H9 (cell line): ENCODE measurements at regions not wholly inside any gene's neighbourhood (a gene's known extent, or its start where the extent isn't known, plus 50 kb on each side); places are given as distances from the start of the nearest gene placed in this dataset.
A peak's percentile ranks its signal among the peaks of the same experiment; 100 is the strongest.

Experiments used
- DNase-seq: peaks from one replicate; pipeline ENCODE4 v3.0.0-alpha.2; 2017
- H2AFZ ChIP-seq: one replicate; pipeline ENCODE4 v1.6.1; 2013; ENCODE audit warnings: mild to moderate bottlenecking, low read length, control low read depth, moderate library complexity
- H2AK5ac ChIP-seq: 2 replicates; pipeline ENCODE4 v1.6.1; 2013; ENCODE audit warnings: low read length, control low read depth, mixed read lengths; ENCODE audit not compliant: insufficient read length
- H2BK120ac ChIP-seq: one replicate; pipeline ENCODE4 v1.6.1; 2013; ENCODE audit warnings: low read depth, mild to moderate bottlenecking, low read length, control low read depth, inconsistent platforms; ENCODE audit not compliant: poor library complexity, severe bottlenecking
- H2BK12ac ChIP-seq: 2 replicates; pipeline ENCODE4 v1.6.1; 2013; ENCODE audit warnings: low read length, control low read depth, mixed read lengths, low read depth; ENCODE audit not compliant: insufficient read length
- H2BK15ac ChIP-seq: 2 replicates; pipeline ENCODE4 v1.6.1; 2013; ENCODE audit warnings: low read depth, low read length, control low read depth
- H2BK20ac ChIP-seq: one replicate; pipeline ENCODE4 v1.6.1; 2013; ENCODE audit warnings: low read depth, mild to moderate bottlenecking, low read length, control low read depth, inconsistent platforms; ENCODE audit not compliant: poor library complexity, severe bottlenecking
- H2BK5ac ChIP-seq: 2 replicates; pipeline ENCODE4 v1.6.1; 2013; ENCODE audit warnings: low read length, control low read depth, mixed read lengths; ENCODE audit not compliant: insufficient read length
- H3K14ac ChIP-seq: 2 replicates; pipeline ENCODE4 v1.6.1; 2013; ENCODE audit warnings: low read length, control low read depth; ENCODE audit not compliant: insufficient read depth
- H3K18ac ChIP-seq: 2 replicates; pipeline ENCODE4 v1.6.1; 2013; ENCODE audit warnings: low read depth, mild to moderate bottlenecking, mixed read lengths, low read length, control low read depth; ENCODE audit not compliant: insufficient read length
- H3K23ac ChIP-seq: 2 replicates; pipeline ENCODE4 v1.6.1; 2013; ENCODE audit warnings: low read length, control low read depth, mixed read lengths, low read depth; ENCODE audit not compliant: insufficient read length
- H3K23me2 ChIP-seq: 2 replicates; pipeline ENCODE4 v1.6.1; 2013; ENCODE audit warnings: low read depth, mild to moderate bottlenecking, mixed read lengths, low read length, control low read depth; ENCODE audit not compliant: insufficient read length, poor library complexity, severe bottlenecking
- H3K27ac ChIP-seq: 2 replicates; pipeline ENCODE4 v1.5.1; 2013; ENCODE audit warnings: low read length, control low read depth, mixed read lengths, low read depth; ENCODE audit not compliant: insufficient read length
- H3K27me3 ChIP-seq: 2 replicates; pipeline ENCODE4 v1.6.1; 2013; ENCODE audit warnings: low read length, control low read depth, inconsistent platforms; ENCODE audit not compliant: insufficient read depth
- H3K4ac ChIP-seq: 2 replicates; pipeline ENCODE4 v1.6.1; 2013; ENCODE audit warnings: low read depth, mild to moderate bottlenecking, control low read depth, inconsistent platforms, low read length, moderate library complexity
- H3K4me1 ChIP-seq: 2 replicates; pipeline ENCODE4 v1.6.1; 2013; ENCODE audit warnings: low read length, control low read depth, inconsistent platforms; ENCODE audit not compliant: insufficient read depth
- H3K4me2 ChIP-seq: 2 replicates; pipeline ENCODE4 v1.6.1; 2013; ENCODE audit warnings: low read length, control low read depth, mixed read lengths; ENCODE audit not compliant: insufficient read length, insufficient read depth
- H3K56ac ChIP-seq: 2 replicates; pipeline ENCODE4 v1.6.1; 2013; ENCODE audit warnings: low read depth, mild to moderate bottlenecking, mixed read lengths, low read length, control low read depth; ENCODE audit not compliant: insufficient read length
- H3K79me1 ChIP-seq: 2 replicates; pipeline ENCODE4 v1.6.1; 2013; ENCODE audit warnings: low read depth, mild to moderate bottlenecking, moderate library complexity, low read length, control low read depth, inconsistent platforms; ENCODE audit not compliant: insufficient read depth, poor library complexity, severe bottlenecking
- H3K79me2 ChIP-seq: 2 replicates; pipeline ENCODE4 v1.6.1; 2013; ENCODE audit warnings: low read length, control low read depth, inconsistent platforms; ENCODE audit not compliant: insufficient read depth
- H3K9ac ChIP-seq: 2 replicates; pipeline ENCODE4 v1.6.1; 2013; ENCODE audit warnings: low read length, control low read depth, mixed read lengths; ENCODE audit not compliant: insufficient read length; ENCODE audit errors: extremely low read depth
- H3K9me3 ChIP-seq: one replicate; pipeline ENCODE4 v1.6.1; 2013; ENCODE audit warnings: low read depth, low read length, inconsistent platforms; ENCODE audit not compliant: control insufficient read depth
- H3T11ph ChIP-seq: one replicate; pipeline ENCODE4 v1.6.1; 2013; ENCODE audit warnings: mild to moderate bottlenecking, low read length, control low read depth, inconsistent platforms
- H4K20me1 ChIP-seq: one replicate; pipeline ENCODE4 v1.6.1; 2013; ENCODE audit not compliant: control insufficient read depth, insufficient read length, insufficient read depth
- H4K5ac ChIP-seq: 2 replicates; pipeline ENCODE4 v1.6.1; 2013; ENCODE audit warnings: low read depth, mild to moderate bottlenecking, mixed read lengths, low read length, control low read depth; ENCODE audit not compliant: insufficient read length
- H4K8ac ChIP-seq: replicated peaks from 2 replicates; pipeline ENCODE4 v1.6.1; 2013; ENCODE audit warnings: low read length, control low read depth, mixed read lengths, low read depth; ENCODE audit not compliant: insufficient read length
- H4K91ac ChIP-seq: 2 replicates; pipeline ENCODE4 v1.6.1; 2013; ENCODE audit warnings: low read depth, mild to moderate bottlenecking, moderate library complexity, mixed read lengths, low read length, control low read depth; ENCODE audit not compliant: insufficient read length
- H3K27ac Mint-ChIP-seq, 3 experiments: 2 replicates in 2 of 3; 3 replicates in 1 of 3; pipeline ENCODE4 v1.8.0; 2020 to 2021; ENCODE audit warnings: mixed read lengths in 3 of 3, mild to moderate bottlenecking in 1 of 3, moderate library complexity in 1 of 3
- H3K27me3 Mint-ChIP-seq: 2 replicates; pipeline ENCODE4 v1.8.0; 2021; ENCODE audit warnings: low read depth, mild to moderate bottlenecking, moderate library complexity, mixed read lengths
- H3K36me3 Mint-ChIP-seq, 3 experiments: 2 replicates in 2 of 3; 3 replicates in 1 of 3; pipeline ENCODE4 v1.8.0; 2020 to 2021; ENCODE audit warnings: low read depth in 3 of 3, mixed read lengths in 3 of 3; ENCODE audit not compliant: insufficient read depth in 1 of 3
- H3K4me1 Mint-ChIP-seq, 2 experiments: 2 replicates each; pipeline ENCODE4 v1.8.0; 2020; ENCODE audit warnings: mixed read lengths in 2 of 2
- H3K4me3 Mint-ChIP-seq, 2 experiments: 2 replicates in 1 of 2; 3 replicates in 1 of 2; pipeline ENCODE4 v1.8.0; 2020 to 2021; ENCODE audit warnings: mild to moderate bottlenecking in 2 of 2, mixed read lengths in 2 of 2, moderate library complexity in 1 of 2
- H3K9me3 Mint-ChIP-seq, 2 experiments: 2 replicates in 1 of 2; 3 replicates in 1 of 2; pipeline ENCODE4 v1.8.0; 2020; ENCODE audit warnings: mild to moderate bottlenecking in 2 of 2, mixed read lengths in 2 of 2, moderate library complexity in 1 of 2
- CTCF ChIP-seq: fragments of 200-600 bp; sonication (generic); conservative IDR thresholded peaks from 3 replicates; pipeline ENCODE4 v1.8.0; 2021; ENCODE audit warnings: antibody characterized with exemption, mild to moderate bottlenecking
- whole genome bisulfite sequencing: extraction: QIAGEN DNeasy Blood & Tissue Kit; methylation state at CpG from one replicate; pipeline ENCODE4 v1.1.7; 2013; ENCODE audit warnings: missing lambda C conversion rate, low lambda C conversion rate, mixed read lengths; ENCODE audit not compliant: insufficient read length; ENCODE audit errors: extremely low coverage; 5-methylcytosine and 5-hydroxymethylcytosine counted together

- no CpG with 5 or more reads among the region's 2 CpGs for WGBS
- no peak overlapping the region for H2AFZ ChIP-seq
- H3K27ac Mint-ChIP-seq = no peak overlapping the region
- H4K5ac ChIP-seq = no peak overlapping the region
- H4K20me1 ChIP-seq = no peaks in the 10 kb centered on the region
- no peak overlapping the region for H3K9ac ChIP-seq
- no peak overlapping the region; a peak in 1 of 5 replicates for H3K4me3 Mint-ChIP-seq
- no peak for TF ChIP-seq CTCF
- H3K14ac ChIP-seq = no peak overlapping the region
- peak overlapping the region; percentile 12 for H3K4me2 ChIP-seq
- H4K91ac ChIP-seq = no peak overlapping the region
- no peak overlapping the region for H2AK5ac ChIP-seq
- H3K56ac ChIP-seq = no peak overlapping the region
- H4K8ac ChIP-seq = no peak overlapping the region
- no peak overlapping the region for H3T11ph ChIP-seq
- no peaks in the 10 kb centered on the region for H3K9me3 Mint-ChIP-seq
- H3K23ac ChIP-seq = no peak overlapping the region
- no peak overlapping the region for H2BK5ac ChIP-seq
- no peak overlapping the region for H2BK120ac ChIP-seq
- H3K4me1 Mint-ChIP-seq = no peaks in the 10 kb centered on the region
- H3K18ac ChIP-seq = no peak overlapping the region
- no peaks in the 10 kb centered on the region for H3K79me1 ChIP-seq
- no peak overlapping the region for H3K27ac ChIP-seq
- no peaks in the 10 kb centered on the region for H3K79me2 ChIP-seq
- no peak for DNase-seq
- no peaks in the 10 kb centered on the region for H3K27me3 ChIP-seq
- no peaks in the 10 kb centered on the region for H3K9me3 ChIP-seq
- no peaks in the 10 kb centered on the region for H3K27me3 Mint-ChIP-seq
- H3K4me1 ChIP-seq = peaks cover 3% of the 10 kb centered on the region; the same call in 1 of the 2 replicates
- H2BK15ac ChIP-seq = no peak overlapping the region
- no peak overlapping the region for H2BK20ac ChIP-seq
- H3K36me3 Mint-ChIP-seq = no peaks in the 10 kb centered on the region
- H3K23me2 ChIP-seq = no peaks in the 10 kb centered on the region
- no peak overlapping the region for H2BK12ac ChIP-seq
- H3K4ac ChIP-seq = no peak overlapping the region
These were observed 513.0 kb upstream of the KLF12 start for GRCh38 chr13:74647211-74647610.
